WERI-Rb-1 (cell line): ENCODE measurements at regions not wholly inside any gene's neighbourhood (a gene's known extent, or its start where the extent isn't known, plus 50 kb on each side); places are given as distances from the start of the nearest gene placed in this dataset.
A peak's percentile ranks its signal among the peaks of the same experiment; 100 is the strongest.

ENCODE experiments used
- DNase-seq: peaks from one replicate; pipeline ENCODE4 v3.0.0-alpha.2; 2020
- H3K27ac ChIP-seq: fragments of 250-450 bp; sonication (Bioruptor Pico); 2 replicates; pipeline ENCODE4 v1.5.1; 2020; ENCODE audit warnings: mild to moderate bottlenecking, moderate library complexity
- H3K27me3 ChIP-seq: fragments of 250-450 bp; sonication (Bioruptor Pico); 2 replicates; pipeline ENCODE4 v1.5.1; 2021; ENCODE audit warnings: mild to moderate bottlenecking, low read depth, moderate library complexity; ENCODE audit not compliant: insufficient read depth, severe bottlenecking
- H3K36me3 ChIP-seq: fragments of 250-450 bp; sonication (Bioruptor Pico); 2 replicates; pipeline ENCODE4 v1.5.1; 2020; ENCODE audit warnings: mild to moderate bottlenecking, moderate library complexity
- H3K4me3 ChIP-seq: 2 replicates; pipeline ENCODE4 v1.5.1; 2011; ENCODE audit warnings: low read depth, mild to moderate bottlenecking, control low read depth, low read length
- H3K9me3 ChIP-seq: fragments of 250-450 bp; sonication (Bioruptor Pico); 2 replicates; pipeline ENCODE4 v1.5.1; 2021; ENCODE audit warnings: mild to moderate bottlenecking, moderate library complexity; ENCODE audit not compliant: severe bottlenecking
- TF ChIP-seq, protein P1 (sequence below): IDR thresholded peaks from 2 replicates; pipeline ENCODE4 v1.5.1; 2011; ENCODE audit warnings: low read depth, mild to moderate bottlenecking, control low read depth, inconsistent platforms, low read length

DNA sequence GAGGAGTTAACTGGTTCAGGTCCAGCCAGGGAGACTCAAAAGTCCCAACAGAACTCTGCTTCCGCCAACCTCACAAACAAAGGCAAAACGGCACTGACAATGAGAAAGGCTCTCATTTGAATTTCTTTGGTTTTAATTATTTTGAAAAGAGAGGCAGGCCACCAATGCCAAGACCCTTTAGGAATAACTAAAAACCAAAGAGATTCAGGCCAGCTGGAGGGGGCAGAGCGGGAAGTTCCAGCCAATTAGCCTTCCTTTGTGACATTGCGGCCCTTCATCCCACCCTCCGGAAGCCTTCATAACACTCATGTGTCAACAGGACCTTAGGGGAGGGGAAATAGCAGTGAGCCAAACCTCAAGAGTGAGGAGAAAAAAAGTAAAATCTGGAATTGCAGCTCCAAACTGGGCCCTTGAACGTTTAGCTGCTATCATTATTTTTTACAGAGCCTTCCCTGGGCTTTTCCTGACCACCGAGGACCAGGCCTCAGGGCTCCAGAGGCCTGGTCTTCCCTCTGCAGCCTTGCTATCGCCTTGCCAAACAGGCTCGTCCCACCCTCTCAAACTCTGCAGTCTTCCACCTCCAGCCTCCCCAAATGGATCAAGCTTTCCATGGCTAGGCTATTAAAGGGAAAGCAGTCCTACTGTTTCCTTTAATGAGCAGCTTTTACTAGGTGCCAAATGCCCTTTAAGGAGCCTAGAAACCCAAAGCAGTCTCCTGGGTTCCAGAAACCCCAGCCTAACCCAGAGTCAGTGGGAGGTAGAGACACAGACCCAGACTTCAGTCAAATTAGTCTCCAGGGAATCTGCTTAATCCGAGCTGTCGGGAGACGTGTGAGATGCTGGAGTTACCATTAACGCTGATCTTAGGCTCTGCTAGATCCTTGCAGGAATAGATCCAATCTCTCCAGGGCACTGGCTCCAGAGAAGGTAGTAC, 114.2 kb downstream of the CCDC34 start:
- TF ChIP-seq, protein P1, sequence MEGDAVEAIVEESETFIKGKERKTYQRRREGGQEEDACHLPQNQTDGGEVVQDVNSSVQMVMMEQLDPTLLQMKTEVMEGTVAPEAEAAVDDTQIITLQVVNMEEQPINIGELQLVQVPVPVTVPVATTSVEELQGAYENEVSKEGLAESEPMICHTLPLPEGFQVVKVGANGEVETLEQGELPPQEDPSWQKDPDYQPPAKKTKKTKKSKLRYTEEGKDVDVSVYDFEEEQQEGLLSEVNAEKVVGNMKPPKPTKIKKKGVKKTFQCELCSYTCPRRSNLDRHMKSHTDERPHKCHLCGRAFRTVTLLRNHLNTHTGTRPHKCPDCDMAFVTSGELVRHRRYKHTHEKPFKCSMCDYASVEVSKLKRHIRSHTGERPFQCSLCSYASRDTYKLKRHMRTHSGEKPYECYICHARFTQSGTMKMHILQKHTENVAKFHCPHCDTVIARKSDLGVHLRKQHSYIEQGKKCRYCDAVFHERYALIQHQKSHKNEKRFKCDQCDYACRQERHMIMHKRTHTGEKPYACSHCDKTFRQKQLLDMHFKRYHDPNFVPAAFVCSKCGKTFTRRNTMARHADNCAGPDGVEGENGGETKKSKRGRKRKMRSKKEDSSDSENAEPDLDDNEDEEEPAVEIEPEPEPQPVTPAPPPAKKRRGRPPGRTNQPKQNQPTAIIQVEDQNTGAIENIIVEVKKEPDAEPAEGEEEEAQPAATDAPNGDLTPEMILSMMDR: no peak
- no peak overlapping the region for H3K27ac ChIP-seq
- DNase-seq: peak; percentile 22

DNA sequence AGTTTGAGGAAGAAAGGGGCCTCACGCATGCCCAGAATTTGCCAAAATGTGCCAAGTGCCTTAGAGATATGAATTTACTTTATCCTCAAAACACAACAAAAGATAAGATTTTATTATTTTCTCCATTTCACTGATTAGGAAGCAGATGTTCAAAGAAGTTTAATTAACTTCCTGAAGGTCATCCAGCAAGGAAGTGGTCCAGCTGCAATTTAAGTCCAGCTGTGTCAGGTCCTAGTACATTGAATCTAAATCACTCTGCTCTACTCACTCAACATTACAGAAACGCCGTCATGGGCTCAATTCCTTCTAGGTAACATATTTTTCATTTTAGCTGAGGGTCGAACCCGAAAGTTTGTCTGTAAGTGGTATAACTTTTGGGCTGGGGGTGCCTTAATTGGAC, 115.4 kb downstream of the CCDC34 start:
- no peak overlapping the region for H3K4me3 ChIP-seq
- no peak overlapping the region for H3K27ac ChIP-seq
- H3K27me3 ChIP-seq: no peaks in the 10 kb centered on the region
- H3K36me3 ChIP-seq: no peaks in the 10 kb centered on the region
- DNase-seq: no peak
- TF ChIP-seq, protein P1: no peak
- no peaks in the 10 kb centered on the region for H3K9me3 ChIP-seq

More for the DNA sequence above, 114.2 kb downstream of the CCDC34 start:
- Histone ChIP-seq H3K36me3 (no peaks in the 10 kb centered on the region), H3K27me3 (no peaks in the 10 kb centered on the region), H3K9me3 (no peaks in the 10 kb centered on the region), H3K4me3 (no peak overlapping the region)

DNA sequence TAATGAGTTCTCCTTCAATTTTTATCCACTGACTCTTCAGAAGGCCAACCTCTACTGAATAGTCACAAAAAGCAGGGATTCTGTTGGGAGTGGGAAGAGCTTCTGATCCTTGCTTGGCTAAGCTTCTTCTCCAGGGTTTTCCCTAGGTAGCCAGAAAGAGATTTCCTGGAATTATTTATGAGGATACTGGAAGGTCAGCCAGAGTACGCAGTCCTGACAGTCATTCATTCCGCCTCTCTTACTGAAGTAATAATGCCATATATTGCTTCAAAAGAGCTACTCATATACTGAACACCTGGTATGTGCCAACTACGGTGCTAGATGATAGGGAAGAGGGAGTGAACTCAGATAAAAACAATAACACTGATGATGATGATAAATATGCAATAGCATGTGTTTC, 116.1 kb downstream of the CCDC34 start:
- no peaks in the 10 kb centered on the region for H3K27me3 ChIP-seq
- TF ChIP-seq, protein P1: no peak
- no peak for DNase-seq
- no peaks in the 10 kb centered on the region for H3K36me3 ChIP-seq
- H3K27ac ChIP-seq: no peak overlapping the region
- no peak overlapping the region for H3K4me3 ChIP-seq
- H3K9me3 ChIP-seq: no peaks in the 10 kb centered on the region

DNA sequence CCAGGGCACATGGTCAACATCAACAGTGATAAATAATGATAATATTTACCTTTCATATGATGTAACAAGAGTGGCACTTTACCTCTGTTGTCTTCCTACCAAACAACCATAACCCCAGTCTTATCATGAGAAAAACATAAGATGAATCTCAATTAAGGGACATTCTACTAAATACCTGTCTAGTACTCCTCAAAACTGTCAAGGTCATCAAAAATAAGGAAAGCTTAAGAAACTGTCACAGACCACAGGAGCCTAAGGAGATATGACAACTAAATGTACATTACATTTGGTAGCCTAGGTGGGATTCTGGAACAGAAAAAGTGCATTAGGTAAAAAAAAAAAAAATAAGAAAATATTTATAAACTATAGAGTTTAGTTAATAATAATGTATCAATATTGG, 118.1 kb downstream of the CCDC34 start:
- Histone ChIP-seq H3K27ac (no peak overlapping the region), H3K36me3 (no peaks in the 10 kb centered on the region), H3K27me3 (no peaks in the 10 kb centered on the region), H3K9me3 (no peaks in the 10 kb centered on the region), H3K4me3 (no peak overlapping the region)
- no peak for DNase-seq
- TF ChIP-seq, protein P1: no peak

DNA sequence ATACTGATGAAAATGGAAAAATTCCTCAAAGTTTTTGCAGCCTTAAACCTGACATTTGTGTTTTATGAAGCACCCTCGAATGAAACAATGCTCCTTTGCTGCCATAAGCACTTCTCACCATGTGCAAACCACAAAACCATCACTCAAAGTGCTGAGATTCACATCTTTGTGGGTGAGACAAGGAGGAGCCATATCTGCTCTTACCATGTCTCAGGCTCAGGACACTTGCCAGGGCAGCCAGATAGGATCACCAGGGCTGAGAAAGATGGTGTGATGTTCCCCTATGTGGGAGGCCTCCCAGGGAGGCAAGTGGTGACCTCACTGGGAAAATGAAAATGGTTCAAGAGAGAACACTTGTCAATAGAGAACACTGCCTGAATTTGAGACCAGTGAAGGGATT, 120.4 kb downstream of the CCDC34 start:
- no peak overlapping the region for H3K4me3 ChIP-seq
- TF ChIP-seq, protein P1: no peak
- no peak overlapping the region for H3K27ac ChIP-seq
- H3K27me3 ChIP-seq: no peaks in the 10 kb centered on the region
- no peaks in the 10 kb centered on the region for H3K36me3 ChIP-seq
- no peak for DNase-seq
- H3K9me3 ChIP-seq: no peaks in the 10 kb centered on the region
